ENCODE measurements at regions not wholly inside any gene's neighbourhood (a gene's known extent, or its start where the extent isn't known, plus 50 kb on each side); places are given as distances from the start of the nearest gene placed in this dataset.
"Not testable (repeated sequence)": the region's sequence is repeated elsewhere in the genome, so short reads cannot be mapped to it uniquely, and the experiment has no call there.

GRCh38 chrX:148305214-148305613 lies 195.2 kb upstream of the AFF2 start:
- TF ChIP-seq YY1 (IDR thresholded peaks at IDR 0.05; ENCODE audit: insufficient read depth, insufficient read length); SUZ12 (IDR thresholded peaks at IDR 0.05; ENCODE audit: extremely low read depth, insufficient read depth, insufficient read length); ZNF274 (IDR thresholded peaks at IDR 0.05; ENCODE audit: low read depth, low read length): not testable (repeated sequence)
